IMR-90 (cell line): ENCODE measurements at regions not wholly inside any gene's neighbourhood (a gene's known extent, or its start where the extent isn't known, plus 50 kb on each side); places are given as distances from the start of the nearest gene placed in this dataset.
A peak's percentile ranks its signal among the peaks of the same experiment; 100 is the strongest.

ENCODE experiments used
- ATAC-seq: fragments of 200-7000 bp; cut with Tn5 transposase; 2 replicates; pipeline ENCODE4 v1.9.1; 2020; ENCODE audit warnings: low read depth, mild to moderate bottlenecking, moderate library complexity
- BruUV-seq: library from RNA; stranded (reverse); fragments of 400-500 nt; replicated peaks from 2 replicates; lab custom pipeline; 2021; lab: Mats Ljungman, UMichigan
- CTCF ChIA-PET: fragments of 300-600 bp; formaldehyde crosslinking; extraction: SDS; loops from one replicate; lab custom pipeline; 2021; ENCODE audit warnings: antibody characterized with exemption; lab: Yijun Ruan, JAX
- POLR2A ChIA-PET: fragments of 300-600 bp; sonication (Branson Sonifier 250); formaldehyde crosslinking; loops from one replicate; lab custom pipeline; 2022; ENCODE audit warnings: antibody characterized with exemption; ENCODE audit not compliant: unreplicated experiment; lab: Charles Lee
- DNase-seq: peaks from one replicate; pipeline ENCODE4 v3.0.0; 2013
- H2AFZ ChIP-seq: replicated peaks from 2 replicates; pipeline ENCODE3; 2013; ENCODE audit warnings: low read length, mild to moderate bottlenecking; ENCODE audit not compliant: poor library complexity
- H2AK5ac ChIP-seq: 2 replicates; pipeline ENCODE4 v1.6.1; 2013; ENCODE audit warnings: low read depth, low read length, inconsistent platforms
- H2AK9ac ChIP-seq: replicated peaks from 2 replicates; pipeline ENCODE3; 2013; ENCODE audit warnings: mild to moderate bottlenecking, low read depth, low read length, moderate library complexity; ENCODE audit not compliant: poor library complexity
- H2BK120ac ChIP-seq: 2 replicates; pipeline ENCODE4 v1.6.1; 2013; ENCODE audit warnings: low read depth, low read length, inconsistent platforms
- H2BK15ac ChIP-seq: 3 replicates; pipeline ENCODE4 v1.6.1; 2013; ENCODE audit warnings: low read depth, low read length, inconsistent platforms
- H2BK20ac ChIP-seq: 2 replicates; pipeline ENCODE4 v1.6.1; 2013; ENCODE audit warnings: low read depth, mild to moderate bottlenecking, inconsistent platforms, low read length, moderate library complexity
- H2BK5ac ChIP-seq: 2 replicates; pipeline ENCODE4 v1.6.1; 2013; ENCODE audit warnings: mild to moderate bottlenecking, low read depth, low read length, inconsistent platforms; ENCODE audit not compliant: poor library complexity, severe bottlenecking
- H3K14ac ChIP-seq: replicated peaks from 2 replicates; pipeline ENCODE4 v1.6.1; 2013; ENCODE audit warnings: low read depth, low read length, inconsistent platforms
- H3K18ac ChIP-seq: 2 replicates; pipeline ENCODE4 v1.6.1; 2013; ENCODE audit warnings: low read depth, low read length, control low read depth
- H3K23ac ChIP-seq: 2 replicates; pipeline ENCODE4 v1.6.1; 2013; ENCODE audit warnings: low read depth, low read length, inconsistent platforms
- H3K27ac ChIP-seq: 2 replicates; pipeline ENCODE4 v1.5.1; 2013; ENCODE audit warnings: mild to moderate bottlenecking, control low read depth, low read length; ENCODE audit not compliant: insufficient read depth
- H3K27me3 ChIP-seq: 2 replicates; pipeline ENCODE4 v1.6.1; 2013; ENCODE audit warnings: low read length; ENCODE audit not compliant: control insufficient read depth, insufficient read depth
- H3K36me3 ChIP-seq: 2 replicates; pipeline ENCODE4 v1.6.1; 2013; ENCODE audit warnings: low read length, mixed read lengths; ENCODE audit not compliant: control insufficient read depth, insufficient read depth
- H3K4ac ChIP-seq: 2 replicates; pipeline ENCODE4 v1.6.1; 2013; ENCODE audit warnings: low read depth, low read length, inconsistent platforms
- H3K4me1 ChIP-seq: 2 replicates; pipeline ENCODE4 v1.6.1; 2013; ENCODE audit warnings: low read length, mixed read lengths; ENCODE audit not compliant: control insufficient read depth, insufficient read depth
- H3K4me2 ChIP-seq: 2 replicates; pipeline ENCODE4 v1.6.1; 2013; ENCODE audit warnings: low read depth, mild to moderate bottlenecking, control low read depth, low read length, moderate library complexity
- H3K4me3 ChIP-seq: 2 replicates; pipeline ENCODE4 v1.5.1; 2013; ENCODE audit warnings: low read depth, mild to moderate bottlenecking, control low read depth, low read length, moderate library complexity; ENCODE audit not compliant: insufficient read depth
- H3K56ac ChIP-seq: 2 replicates; pipeline ENCODE4 v1.6.1; 2013; ENCODE audit warnings: low read length, inconsistent platforms; ENCODE audit not compliant: insufficient read depth; ENCODE audit errors: extremely low read depth
- H3K79me1 ChIP-seq, 2 experiments: 2 replicates each; pipeline ENCODE4 v1.6.1; 2013; ENCODE audit warnings: low read length in 2 of 2, inconsistent platforms in 1 of 2, low read depth in 1 of 2
- H3K9ac ChIP-seq: 2 replicates; pipeline ENCODE4 v1.6.1; 2013; ENCODE audit warnings: low read depth, low read length, control low read depth
- H3K9me1 ChIP-seq: 2 replicates; pipeline ENCODE4 v1.6.1; 2013; ENCODE audit warnings: low read length, inconsistent platforms; ENCODE audit not compliant: insufficient read depth
- H3K9me3 ChIP-seq: 2 replicates; pipeline ENCODE4 v1.6.1; 2013; ENCODE audit warnings: low read length; ENCODE audit not compliant: control insufficient read depth, insufficient read depth
- H4K20me1 ChIP-seq: 2 replicates; pipeline ENCODE4 v1.6.1; 2013; ENCODE audit warnings: low read length, inconsistent platforms; ENCODE audit not compliant: insufficient read depth
- H4K5ac ChIP-seq: 2 replicates; pipeline ENCODE4 v1.6.1; 2013; ENCODE audit warnings: mild to moderate bottlenecking, low read depth, low read length, control low read depth
- H4K8ac ChIP-seq, 2 experiments: 2 replicates each; pipeline ENCODE4 v1.6.1; 2013; ENCODE audit warnings: low read depth in 2 of 2, low read length in 2 of 2, control low read depth in 1 of 2, inconsistent platforms in 1 of 2
- H4K91ac ChIP-seq: 2 replicates; pipeline ENCODE4 v1.6.1; 2013; ENCODE audit warnings: low read depth, low read length, inconsistent platforms; ENCODE audit not compliant: insufficient read depth
- BHLHE40 ChIP-seq: fragments of 150-350 bp; IDR thresholded peaks from 2 replicates; pipeline ENCODE4 v1.6.1; 2016; ENCODE audit warnings: mild to moderate bottlenecking, low read depth, low read length
- CEBPB ChIP-seq: IDR thresholded peaks from 2 replicates; pipeline ENCODE4 v1.6.1; 2012; ENCODE audit warnings: low read depth, low read length, improper control_type of control experiment
- CHD1 ChIP-seq: IDR thresholded peaks from 2 replicates; pipeline ENCODE4 v1.6.1; 2012; ENCODE audit warnings: low read depth, low read length, improper control_type of control experiment
- FOS ChIP-seq: fragments of 150-350 bp; IDR thresholded peaks from 2 replicates; pipeline ENCODE4 v1.6.1; 2016; ENCODE audit warnings: low read depth, low read length
- MAFK ChIP-seq: IDR thresholded peaks from 2 replicates; pipeline ENCODE4 v1.6.1; 2012; ENCODE audit warnings: low read depth, low read length, improper control_type of control experiment
- MAZ ChIP-seq: IDR thresholded peaks from 2 replicates; pipeline ENCODE4 v1.6.1; 2012; ENCODE audit warnings: low read depth, mild to moderate bottlenecking, low read length, improper control_type of control experiment, moderate library complexity, borderline replicate concordance
- MXI1 ChIP-seq: IDR thresholded peaks from 2 replicates; pipeline ENCODE4 v1.6.1; 2012; ENCODE audit warnings: low read depth, mild to moderate bottlenecking, low read length, moderate library complexity, borderline replicate concordance
- NFE2L2 ChIP-seq: fragments of 150-350 bp; IDR thresholded peaks from 2 replicates; pipeline ENCODE4 v1.6.1; 2016; ENCODE audit warnings: low read depth, mild to moderate bottlenecking, low read length
- POLR2A ChIP-seq: IDR thresholded peaks from 2 replicates; pipeline ENCODE4 v1.6.1; 2012; ENCODE audit warnings: mild to moderate bottlenecking, low read depth, low read length
- RAD21 ChIP-seq: IDR thresholded peaks from 2 replicates; pipeline ENCODE4 v1.6.1; 2012; ENCODE audit warnings: low read length, improper control_type of control experiment
- RCOR1 ChIP-seq: IDR thresholded peaks from 2 replicates; pipeline ENCODE4 v1.6.1; 2012; ENCODE audit warnings: mild to moderate bottlenecking, low read length, improper control_type of control experiment; ENCODE audit not compliant: insufficient replicate concordance
- RFX5 ChIP-seq: IDR thresholded peaks from 2 replicates; pipeline ENCODE4 v1.8.0; 2012; ENCODE audit warnings: low read depth, mild to moderate bottlenecking, low read length, moderate library complexity
- SMC3 ChIP-seq: fragments of 150-350 bp; IDR thresholded peaks from 2 replicates; pipeline ENCODE4 v1.6.1; 2016; ENCODE audit warnings: low read depth, mild to moderate bottlenecking, antibody characterized with exemption, low read length, moderate library complexity
- WGBS, 2 experiments: methylation state at CpG; one replicate each; pipeline versions ENCODE4 v1.1.5 to v1.1.7; 2013; ENCODE audit warnings: missing lambda C conversion rate in 2 of 2; ENCODE audit not compliant: insufficient read length in 1 of 2; ENCODE audit errors: extremely low coverage in 2 of 2; 5-methylcytosine and 5-hydroxymethylcytosine counted together
- dilution Hi-C: fragments of 300-500 bp; cut with HindIII; formaldehyde crosslinking; loops from one replicate; pipeline ENCODE4 v1.14.3; 2018; ENCODE audit warnings: low sequenced_read_pairs; ENCODE audit not compliant: unreplicated experiment
- in situ Hi-C: fragments of 300-500 bp; cut with MboI; formaldehyde crosslinking; loops from 3 replicates; pipeline ENCODE4 v1.14.3; 2019; ENCODE audit warnings: low sequenced_read_pairs, inconsistent platforms, mixed read lengths
- intact Hi-C: fragments of 100-400 bp; cut with micrococcal nuclease; formaldehyde crosslinking; loops from 2 replicates; pipeline ENCODE4 v1.10.0; 2022
- TF ChIP-seq, protein P1 (sequence below): fragments of 150-350 bp; IDR thresholded peaks from 2 replicates; pipeline ENCODE4 v1.6.1; 2017; ENCODE audit warnings: mild to moderate bottlenecking, antibody characterized with exemption, low read length, low read depth
- TF ChIP-seq, protein P2 (sequence below): conservative IDR thresholded peaks from 2 replicates; pipeline ENCODE4 v1.5.1; 2012; ENCODE audit warnings: mild to moderate bottlenecking, low read depth, low read length, improper control_type of control experiment
- TF ChIP-seq, protein P3 (sequence below): fragments of 150-350 bp; IDR thresholded peaks from 2 replicates; pipeline ENCODE4 v1.6.1; 2016; ENCODE audit warnings: low read depth, mild to moderate bottlenecking, low read length, moderate library complexity, borderline replicate concordance

DNA sequence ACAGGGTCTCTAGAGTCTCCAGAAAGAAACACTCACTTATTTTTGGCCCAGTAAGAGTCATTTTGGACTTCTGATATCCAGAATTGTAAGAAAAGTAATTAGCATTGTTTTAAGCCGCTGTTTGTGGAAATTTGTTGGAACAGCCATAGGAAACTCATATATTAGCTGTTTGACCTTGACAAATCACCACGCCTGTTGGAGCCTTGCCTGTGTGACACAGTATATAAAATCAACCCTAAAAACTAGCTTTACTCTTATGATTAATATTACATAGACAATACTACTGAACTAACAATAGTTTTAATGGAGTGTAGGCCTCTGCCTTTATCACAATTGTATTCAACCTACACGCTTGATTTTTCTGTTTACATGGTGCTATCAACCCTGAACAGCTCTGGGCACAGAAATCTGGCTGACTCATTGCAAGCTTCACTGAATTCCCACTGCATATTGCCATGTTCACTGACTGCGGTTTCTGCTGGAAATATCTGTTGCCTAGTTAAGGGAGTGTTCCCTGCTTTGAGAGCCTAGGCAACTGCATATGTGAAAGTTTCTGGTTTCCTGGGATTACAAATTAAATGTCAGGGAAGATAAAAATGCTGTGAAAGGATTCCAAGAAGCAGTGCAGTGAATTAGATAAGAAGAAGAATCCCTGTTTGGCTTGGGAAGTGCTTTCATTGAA lies 419.5 kb upstream of the DEPDC1 start:
- Histone ChIP-seq H3K79me1 (no peaks in the 10 kb centered on the region), H3K9me1 (no peaks in the 10 kb centered on the region), H3K56ac (no peak overlapping the region), H3K4me3 (no peak overlapping the region), H2AK9ac (no peak overlapping the region), H4K5ac (no peak overlapping the region), H3K27me3 (no peaks in the 10 kb centered on the region), H3K27ac (no peak overlapping the region), H2AK5ac (no peak overlapping the region), H2BK5ac (no peak overlapping the region), H3K23ac (no peak overlapping the region), H3K36me3 (no peaks in the 10 kb centered on the region), H3K9me3 (no peaks in the 10 kb centered on the region; the same call in 1 of the 2 replicates), H2AFZ (no peak overlapping the region), H3K14ac (no peak overlapping the region), H2BK120ac (no peak overlapping the region), H4K20me1 (no peaks in the 10 kb centered on the region), H4K91ac (no peak overlapping the region), H2BK20ac (no peak overlapping the region), H4K8ac (no peak overlapping the region), H2BK15ac (no peak overlapping the region), H3K4me1 (no peaks in the 10 kb centered on the region), H3K4me2 (no peak overlapping the region), H3K9ac (no peak overlapping the region), H3K4ac (no peak overlapping the region), H3K18ac (no peak overlapping the region)
- in situ Hi-C loops (no loop called here), dilution Hi-C loops (no loop called here), intact Hi-C loops (no loop called here)
- no CpG with 5 or more reads among the region's 4 CpGs for WGBS, 2 experiments
- POLR2A ChIA-PET: no interaction called here
- DNase-seq (peak; percentile 39), ATAC-seq (no peak)
- CTCF ChIA-PET: no interaction called here
- no TSS peak for BruUV-seq
- TF ChIP-seq BHLHE40 (no peak), SMC3 (no peak), CHD1 (no peak), NFE2L2 (no peak), MXI1 (no peak), POLR2A (no peak), MAFK (no peak), FOS (no peak), RFX5 (no peak), RCOR1 (no peak), CEBPB (no peak), MAZ (no peak), RAD21 (no peak)
- TF ChIP-seq, protein P1, sequence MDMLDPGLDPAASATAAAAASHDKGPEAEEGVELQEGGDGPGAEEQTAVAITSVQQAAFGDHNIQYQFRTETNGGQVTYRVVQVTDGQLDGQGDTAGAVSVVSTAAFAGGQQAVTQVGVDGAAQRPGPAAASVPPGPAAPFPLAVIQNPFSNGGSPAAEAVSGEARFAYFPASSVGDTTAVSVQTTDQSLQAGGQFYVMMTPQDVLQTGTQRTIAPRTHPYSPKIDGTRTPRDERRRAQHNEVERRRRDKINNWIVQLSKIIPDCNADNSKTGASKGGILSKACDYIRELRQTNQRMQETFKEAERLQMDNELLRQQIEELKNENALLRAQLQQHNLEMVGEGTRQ: no peak
- TF ChIP-seq, protein P2, sequence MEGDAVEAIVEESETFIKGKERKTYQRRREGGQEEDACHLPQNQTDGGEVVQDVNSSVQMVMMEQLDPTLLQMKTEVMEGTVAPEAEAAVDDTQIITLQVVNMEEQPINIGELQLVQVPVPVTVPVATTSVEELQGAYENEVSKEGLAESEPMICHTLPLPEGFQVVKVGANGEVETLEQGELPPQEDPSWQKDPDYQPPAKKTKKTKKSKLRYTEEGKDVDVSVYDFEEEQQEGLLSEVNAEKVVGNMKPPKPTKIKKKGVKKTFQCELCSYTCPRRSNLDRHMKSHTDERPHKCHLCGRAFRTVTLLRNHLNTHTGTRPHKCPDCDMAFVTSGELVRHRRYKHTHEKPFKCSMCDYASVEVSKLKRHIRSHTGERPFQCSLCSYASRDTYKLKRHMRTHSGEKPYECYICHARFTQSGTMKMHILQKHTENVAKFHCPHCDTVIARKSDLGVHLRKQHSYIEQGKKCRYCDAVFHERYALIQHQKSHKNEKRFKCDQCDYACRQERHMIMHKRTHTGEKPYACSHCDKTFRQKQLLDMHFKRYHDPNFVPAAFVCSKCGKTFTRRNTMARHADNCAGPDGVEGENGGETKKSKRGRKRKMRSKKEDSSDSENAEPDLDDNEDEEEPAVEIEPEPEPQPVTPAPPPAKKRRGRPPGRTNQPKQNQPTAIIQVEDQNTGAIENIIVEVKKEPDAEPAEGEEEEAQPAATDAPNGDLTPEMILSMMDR: no peak
- TF ChIP-seq, protein P3, sequence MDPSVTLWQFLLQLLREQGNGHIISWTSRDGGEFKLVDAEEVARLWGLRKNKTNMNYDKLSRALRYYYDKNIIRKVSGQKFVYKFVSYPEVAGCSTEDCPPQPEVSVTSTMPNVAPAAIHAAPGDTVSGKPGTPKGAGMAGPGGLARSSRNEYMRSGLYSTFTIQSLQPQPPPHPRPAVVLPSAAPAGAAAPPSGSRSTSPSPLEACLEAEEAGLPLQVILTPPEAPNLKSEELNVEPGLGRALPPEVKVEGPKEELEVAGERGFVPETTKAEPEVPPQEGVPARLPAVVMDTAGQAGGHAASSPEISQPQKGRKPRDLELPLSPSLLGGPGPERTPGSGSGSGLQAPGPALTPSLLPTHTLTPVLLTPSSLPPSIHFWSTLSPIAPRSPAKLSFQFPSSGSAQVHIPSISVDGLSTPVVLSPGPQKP: no peak
